WERI-Rb-1 (cell line): ENCODE measurements at regions not wholly inside any gene's neighbourhood (a gene's known extent, or its start where the extent isn't known, plus 50 kb on each side); places are given as distances from the start of the nearest gene placed in this dataset.

Source experiments
- DNase-seq: peaks from one replicate; pipeline ENCODE4 v3.0.0-alpha.2; 2020
- H3K27ac ChIP-seq: fragments of 250-450 bp; sonication (Bioruptor Pico); 2 replicates; pipeline ENCODE4 v1.5.1; 2020; ENCODE audit warnings: mild to moderate bottlenecking, moderate library complexity
- H3K27me3 ChIP-seq: fragments of 250-450 bp; sonication (Bioruptor Pico); 2 replicates; pipeline ENCODE4 v1.5.1; 2021; ENCODE audit warnings: mild to moderate bottlenecking, low read depth, moderate library complexity; ENCODE audit not compliant: insufficient read depth, severe bottlenecking
- H3K36me3 ChIP-seq: fragments of 250-450 bp; sonication (Bioruptor Pico); 2 replicates; pipeline ENCODE4 v1.5.1; 2020; ENCODE audit warnings: mild to moderate bottlenecking, moderate library complexity
- H3K4me3 ChIP-seq: 2 replicates; pipeline ENCODE4 v1.5.1; 2011; ENCODE audit warnings: low read depth, mild to moderate bottlenecking, control low read depth, low read length
- H3K9me3 ChIP-seq: fragments of 250-450 bp; sonication (Bioruptor Pico); 2 replicates; pipeline ENCODE4 v1.5.1; 2021; ENCODE audit warnings: mild to moderate bottlenecking, moderate library complexity; ENCODE audit not compliant: severe bottlenecking
- CTCF ChIP-seq: IDR thresholded peaks from 2 replicates; pipeline ENCODE4 v1.5.1; 2011; ENCODE audit warnings: low read depth, mild to moderate bottlenecking, control low read depth, inconsistent platforms, low read length

GRCh38 chr3:73883497-73883896 lies 258.8 kb upstream of the PDZRN3 start:
- DNase-seq = no peak
- Histone ChIP-seq H3K9me3 (no peaks in the 10 kb centered on the region), H3K27ac (no peak overlapping the region), H3K27me3 (no peaks in the 10 kb centered on the region), H3K36me3 (no peaks in the 10 kb centered on the region), H3K4me3 (no peak overlapping the region)
- TF ChIP-seq CTCF = no peak

- no peak for TF ChIP-seq CTCF
- DNase-seq = no peak
- H3K27ac ChIP-seq = no peak overlapping the region
- no peak overlapping the region for H3K4me3 ChIP-seq
- no peaks in the 10 kb centered on the region for H3K36me3 ChIP-seq
- H3K9me3 ChIP-seq = no peaks in the 10 kb centered on the region
- no peaks in the 10 kb centered on the region for H3K27me3 ChIP-seq
Measured at GRCh38 chr3:73874606-73875369, 250.0 kb upstream of the PDZRN3 start.

- TF ChIP-seq CTCF = no peak
- Histone ChIP-seq H3K27me3 (no peaks in the 10 kb centered on the region), H3K27ac (no peak overlapping the region)
Measured at GRCh38 chr3:73874161-73874560, 249.4 kb upstream of the PDZRN3 start.

GRCh38 chr3:73868688-73869315 lies 244.1 kb upstream of the PDZRN3 start:
- Histone ChIP-seq H3K27me3 (no peaks in the 10 kb centered on the region), H3K36me3 (no peaks in the 10 kb centered on the region), H3K4me3 (no peak overlapping the region), H3K27ac (no peak overlapping the region), H3K9me3 (no peaks in the 10 kb centered on the region)
- DNase-seq = peak; percentile 30
- TF ChIP-seq CTCF = peak; percentile 49

More at GRCh38 chr3:73874161-73874560, 249.4 kb upstream of the PDZRN3 start:
- H3K36me3 ChIP-seq = no peaks in the 10 kb centered on the region
- no peaks in the 10 kb centered on the region for H3K9me3 ChIP-seq
- H3K4me3 ChIP-seq = no peak overlapping the region
- no peak for DNase-seq

- TF ChIP-seq CTCF = no peak
- no peaks in the 10 kb centered on the region for H3K9me3 ChIP-seq
- H3K4me3 ChIP-seq = no peak overlapping the region
- H3K36me3 ChIP-seq = no peaks in the 10 kb centered on the region
- H3K27ac ChIP-seq = no peak overlapping the region
- DNase-seq = no peak
- H3K27me3 ChIP-seq = no peaks in the 10 kb centered on the region
Measured at GRCh38 chr3:73867524-73867923, 242.8 kb upstream of the PDZRN3 start.
